ENCODE measurements at regions not wholly inside any gene's neighbourhood (a gene's known extent, or its start where the extent isn't known, plus 50 kb on each side); places are given as distances from the start of the nearest gene placed in this dataset.

DNA sequence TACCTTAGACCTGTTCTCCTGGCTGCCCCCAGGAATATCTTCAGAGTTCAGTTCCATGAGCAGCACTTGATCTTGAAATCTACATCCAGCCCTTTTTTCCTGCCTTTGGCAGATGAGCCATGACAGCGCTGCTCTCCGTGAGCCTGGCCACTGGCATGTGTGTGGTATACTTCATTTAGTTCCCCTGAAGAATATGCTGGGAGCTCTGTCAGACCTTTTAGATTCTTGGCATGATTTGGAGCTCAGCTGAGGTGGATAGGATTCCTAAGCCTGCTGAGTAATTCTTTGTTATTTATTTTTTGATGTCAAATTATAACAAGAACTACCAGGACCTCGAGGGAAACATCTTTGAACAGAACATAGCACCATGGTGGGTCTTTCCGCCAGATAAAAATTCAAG is 121.7 kb downstream of the EDEM1 start:
- TF ChIP-seq, protein P1, sequence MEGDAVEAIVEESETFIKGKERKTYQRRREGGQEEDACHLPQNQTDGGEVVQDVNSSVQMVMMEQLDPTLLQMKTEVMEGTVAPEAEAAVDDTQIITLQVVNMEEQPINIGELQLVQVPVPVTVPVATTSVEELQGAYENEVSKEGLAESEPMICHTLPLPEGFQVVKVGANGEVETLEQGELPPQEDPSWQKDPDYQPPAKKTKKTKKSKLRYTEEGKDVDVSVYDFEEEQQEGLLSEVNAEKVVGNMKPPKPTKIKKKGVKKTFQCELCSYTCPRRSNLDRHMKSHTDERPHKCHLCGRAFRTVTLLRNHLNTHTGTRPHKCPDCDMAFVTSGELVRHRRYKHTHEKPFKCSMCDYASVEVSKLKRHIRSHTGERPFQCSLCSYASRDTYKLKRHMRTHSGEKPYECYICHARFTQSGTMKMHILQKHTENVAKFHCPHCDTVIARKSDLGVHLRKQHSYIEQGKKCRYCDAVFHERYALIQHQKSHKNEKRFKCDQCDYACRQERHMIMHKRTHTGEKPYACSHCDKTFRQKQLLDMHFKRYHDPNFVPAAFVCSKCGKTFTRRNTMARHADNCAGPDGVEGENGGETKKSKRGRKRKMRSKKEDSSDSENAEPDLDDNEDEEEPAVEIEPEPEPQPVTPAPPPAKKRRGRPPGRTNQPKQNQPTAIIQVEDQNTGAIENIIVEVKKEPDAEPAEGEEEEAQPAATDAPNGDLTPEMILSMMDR (IDR thresholded peaks at IDR 0.05; ENCODE audit: borderline replicate concordance): no peak
- no peak overlapping the region for H3K27ac ChIP-seq (replicated peaks)
- no peaks in the 10 kb centered on the region for H3K36me3 ChIP-seq
- H3K4me3 ChIP-seq: no peak overlapping the region
- peaks cover 10% of the 10 kb centered on the region for H3K4me1 ChIP-seq
- H3K9me3 ChIP-seq (replicated peaks): no peaks in the 10 kb centered on the region
- DNase-seq: no peak
- no peaks in the 10 kb centered on the region for H3K27me3 ChIP-seq (ENCODE audit: low read depth)
- intact Hi-C loops (cut with micrococcal nuclease): no loop called here

- H3K4me1 ChIP-seq: peaks cover 8% of the 10 kb centered on the region
- H3K4me3 ChIP-seq: no peak overlapping the region
- H3K9me3 ChIP-seq (replicated peaks): no peaks in the 10 kb centered on the region
- intact Hi-C loops (cut with micrococcal nuclease): no loop called here
- TF ChIP-seq, protein P1 (IDR thresholded peaks at IDR 0.05; ENCODE audit: borderline replicate concordance): no peak
- H3K36me3 ChIP-seq: no peaks in the 10 kb centered on the region
- no peaks in the 10 kb centered on the region for H3K27me3 ChIP-seq (ENCODE audit: low read depth)
- DNase-seq: no peak
- H3K27ac ChIP-seq (replicated peaks): no peak overlapping the region
Measured at GRCh38 chr3:5309602-5310001, 122.1 kb downstream of the EDEM1 start.

GRCh38 chr3:5310509-5310908 is 123.0 kb downstream of the EDEM1 start:
- Histone ChIP-seq H3K9me3 (replicated peaks) (no peaks in the 10 kb centered on the region), H3K27ac (replicated peaks) (no peak overlapping the region), H3K4me3 (no peak overlapping the region), H3K36me3 (no peaks in the 10 kb centered on the region), H3K4me1 (no peaks in the 10 kb centered on the region), H3K27me3 (ENCODE audit: low read depth) (no peaks in the 10 kb centered on the region)
- intact Hi-C loops (cut with micrococcal nuclease): no loop called here
- DNase-seq: no peak
- TF ChIP-seq, protein P1 (IDR thresholded peaks at IDR 0.05; ENCODE audit: borderline replicate concordance): no peak

- Histone ChIP-seq H3K9me3 (replicated peaks) (no peaks in the 10 kb centered on the region), H3K4me1 (no peaks in the 10 kb centered on the region), H3K27ac (replicated peaks) (no peak overlapping the region), H3K27me3 (ENCODE audit: low read depth) (no peaks in the 10 kb centered on the region), H3K4me3 (no peak overlapping the region), H3K36me3 (no peaks in the 10 kb centered on the region)
- TF ChIP-seq, protein P1 (IDR thresholded peaks at IDR 0.05; ENCODE audit: borderline replicate concordance): no peak
- no peak for DNase-seq
- intact Hi-C loops (cut with micrococcal nuclease): no loop called here
Measured at GRCh38 chr3:5312290-5312689, 124.8 kb downstream of the EDEM1 start.

DNA sequence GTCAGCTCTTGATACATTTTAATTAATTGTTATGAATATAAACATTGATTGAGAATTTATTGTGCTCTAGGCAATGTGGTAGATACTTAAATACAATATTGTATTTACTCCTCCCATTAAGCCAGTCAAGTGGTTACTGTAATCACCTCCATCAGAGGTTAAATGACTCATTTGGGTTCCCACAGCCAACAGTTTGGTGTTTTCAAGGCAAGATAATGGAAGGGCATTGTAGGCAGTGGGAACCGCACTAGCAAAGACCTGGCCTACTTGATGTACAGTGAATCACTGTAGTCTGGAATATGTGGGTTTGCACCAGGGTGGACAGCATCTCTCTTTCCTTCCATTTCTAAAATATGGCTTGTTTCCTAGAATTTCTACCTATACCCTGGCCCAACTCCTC is 127.4 kb downstream of the EDEM1 start:
- no peak for DNase-seq
- Histone ChIP-seq H3K36me3 (no peaks in the 10 kb centered on the region), H3K9me3 (replicated peaks) (no peaks in the 10 kb centered on the region), H3K27me3 (ENCODE audit: low read depth) (no peaks in the 10 kb centered on the region), H3K27ac (replicated peaks) (no peak overlapping the region), H3K4me3 (no peak overlapping the region), H3K4me1 (no peaks in the 10 kb centered on the region)
- TF ChIP-seq, protein P1 (IDR thresholded peaks at IDR 0.05; ENCODE audit: borderline replicate concordance): no peak
- intact Hi-C loops (cut with micrococcal nuclease): no loop called here

GRCh38 chr3:5317557-5317956 is 130.1 kb downstream of the EDEM1 start:
- DNase-seq: no peak
- Histone ChIP-seq H3K27me3 (ENCODE audit: low read depth) (no peaks in the 10 kb centered on the region), H3K4me3 (no peak overlapping the region), H3K4me1 (no peaks in the 10 kb centered on the region), H3K36me3 (no peaks in the 10 kb centered on the region), H3K27ac (replicated peaks) (no peak overlapping the region), H3K9me3 (replicated peaks) (no peaks in the 10 kb centered on the region)
- TF ChIP-seq, protein P1 (IDR thresholded peaks at IDR 0.05; ENCODE audit: borderline replicate concordance): no peak
- intact Hi-C loops (cut with micrococcal nuclease): no loop called here

Data from left ventricle myocardium inferior (tissue), 1 donor.